SK-N-SH (cell line): ENCODE measurements at regions not wholly inside any gene's neighbourhood (a gene's known extent, or its start where the extent isn't known, plus 50 kb on each side); places are given as distances from the start of the nearest gene placed in this dataset.

Source experiments
- CTCF ChIA-PET: fragments of 300-600, 350-600 bp; formaldehyde crosslinking; extraction: SDS; loops from one replicate; lab custom pipeline; 2021; lab: Yijun Ruan, JAX
- POLR2A ChIA-PET: fragments of 350-600 bp; sonication (Branson Sonifier 250); formaldehyde crosslinking; extraction: SDS; loops from one replicate; lab custom pipeline; 2020; ENCODE audit warnings: antibody characterized with exemption, inconsistent platforms; lab: Yijun Ruan, JAX
- DNase-seq: peaks from one replicate; pipeline ENCODE4 v3.0.0; 2012
- H2AFZ ChIP-seq: fragments of 200-600 bp; sonication (generic); 2 replicates; pipeline ENCODE4 v1.8.1; 2016; ENCODE audit warnings: antibody characterized with exemption, mild to moderate bottlenecking, low read depth
- H3F3A ChIP-seq: fragments of 200-600 bp; sonication (generic); replicated peaks from 2 replicates; pipeline ENCODE3; 2016; ENCODE audit warnings: antibody characterized with exemption, mild to moderate bottlenecking; ENCODE audit not compliant: insufficient read depth
- H3K27ac ChIP-seq, 2 experiments: fragments of 200-500 bp in 1 of 2; fragments of 200-600 bp in 1 of 2; sonication (Bioruptor generic) in 1 of 2; sonication (generic), shearing (Covaris generic) in 1 of 2; 2 replicates each; pipeline versions ENCODE4 v1.5.1 to v1.6.1; 2014 to 2016; ENCODE audit warnings: low read depth in 2 of 2, inconsistent platforms in 1 of 2, low read length in 1 of 2, mild to moderate bottlenecking in 1 of 2, mixed read lengths in 1 of 2
- H3K27me3 ChIP-seq: fragments of 200-600 bp; sonication (generic), shearing (Covaris generic); 2 replicates; pipeline ENCODE4 v1.6.1; 2016; ENCODE audit warnings: mixed run types; ENCODE audit not compliant: insufficient read depth
- H3K36me3 ChIP-seq, 2 experiments: fragments of 200-500 bp in 1 of 2; fragments of 200-600 bp in 1 of 2; sonication (Bioruptor generic) in 1 of 2; sonication (generic) in 1 of 2; replicated peaks in 1 of 2; 2 replicates each; pipeline versions ENCODE3 to v1.5.1; 2014 to 2016; ENCODE audit warnings: low read length in 1 of 2, mild to moderate bottlenecking in 1 of 2; ENCODE audit not compliant: insufficient read depth in 2 of 2, control insufficient read depth in 1 of 2
- H3K4me1 ChIP-seq, 2 experiments: fragments of 200-500 bp in 1 of 2; fragments of 200-600 bp in 1 of 2; sonication (Bioruptor generic) in 1 of 2; sonication (generic), shearing (Covaris generic) in 1 of 2; 2 replicates each; pipeline versions ENCODE4 v1.5.1 to v1.6.1; 2014 to 2016; ENCODE audit warnings: low read depth in 1 of 2, low read length in 1 of 2, mixed run types in 1 of 2; ENCODE audit not compliant: insufficient read depth in 2 of 2, control insufficient read depth in 1 of 2
- H3K4me2 ChIP-seq: fragments of 200-600 bp; sonication (generic), shearing (Covaris generic); 2 replicates; pipeline ENCODE4 v1.6.1; 2017; ENCODE audit warnings: mixed run types
- H3K4me3 ChIP-seq, 2 experiments: fragments of 200-500 bp in 1 of 2; fragments of 200-600 bp in 1 of 2; sonication (Bioruptor generic) in 1 of 2; sonication (generic), shearing (Covaris generic) in 1 of 2; 2 replicates each; pipeline versions ENCODE4 v1.5.1 to v1.8.1; 2014 to 2016; ENCODE audit warnings: low read depth in 2 of 2, inconsistent platforms in 1 of 2, low read length in 1 of 2, mild to moderate bottlenecking in 1 of 2, mixed read lengths in 1 of 2, moderate library complexity in 1 of 2
- H3K79me2 ChIP-seq: fragments of 200-600 bp; sonication (generic); 2 replicates; pipeline ENCODE4 v1.8.1; 2017; ENCODE audit warnings: mild to moderate bottlenecking; ENCODE audit not compliant: insufficient read depth
- H3K9ac ChIP-seq: fragments of 200-600 bp; sonication (generic); 2 replicates; pipeline ENCODE4 v1.6.1; 2017; ENCODE audit warnings: mixed run types
- H3K9me2 ChIP-seq: fragments of 200-600 bp; sonication (generic); 2 replicates; pipeline ENCODE4 v1.6.1; 2017; ENCODE audit warnings: mixed run types
- H3K9me3 ChIP-seq: fragments of 200-600 bp; sonication (generic); 2 replicates; pipeline ENCODE4 v1.6.1; 2017; ENCODE audit warnings: mixed run types, mild to moderate bottlenecking, moderate library complexity
- H4K20me1 ChIP-seq: fragments of 200-600 bp; sonication (generic); 2 replicates; pipeline ENCODE4 v1.6.1; 2017; ENCODE audit warnings: mild to moderate bottlenecking, mixed run types; ENCODE audit not compliant: insufficient read depth
- CHD2 ChIP-seq: fragments of 150-350 bp; IDR thresholded peaks from 2 replicates; pipeline ENCODE4 v1.6.1; 2018; ENCODE audit warnings: low read length; ENCODE audit not compliant: partially characterized antibody
- CTCF ChIP-seq: fragments of 200-600 bp; sonication (generic); IDR thresholded peaks from 2 replicates; pipeline ENCODE4 v1.6.1; 2017; ENCODE audit warnings: antibody characterized with exemption, mild to moderate bottlenecking, moderate library complexity
- ELF1 ChIP-seq: IDR thresholded peaks from 2 replicates; pipeline ENCODE4 v1.4.0; 2012
- EP300 ChIP-seq, 2 experiments: IDR thresholded peaks; 2 replicates each; pipeline versions ENCODE4 v1.4.0 to v1.6.1; 2012; ENCODE audit warnings: borderline replicate concordance in 1 of 2, low read depth in 1 of 2, low read length in 1 of 2
- EZH2phosphoT487 ChIP-seq: fragments of 200-600 bp; sonication (generic); IDR thresholded peaks from 2 replicates; pipeline ENCODE4 v1.6.1; 2017; ENCODE audit warnings: low read depth, mixed run types, mild to moderate bottlenecking, antibody characterized with exemption, moderate library complexity, borderline replicate concordance
- FOSL2 ChIP-seq: IDR thresholded peaks from 2 replicates; pipeline ENCODE4 v1.4.0; 2012; ENCODE audit warnings: low read depth, mild to moderate bottlenecking, moderate library complexity, borderline replicate concordance
- GATA2 ChIP-seq: sonication (generic); formaldehyde crosslinking; IDR thresholded peaks from 2 replicates; pipeline ENCODE4 v1.5.0; 2020; ENCODE audit warnings: mild to moderate bottlenecking, missing genetic modification reagents
- IRF3 ChIP-seq: fragments of 150-350 bp; IDR thresholded peaks from 2 replicates; pipeline ENCODE4 v1.6.1; 2016; ENCODE audit warnings: mild to moderate bottlenecking, low read depth, low read length
- MAX ChIP-seq: IDR thresholded peaks from 2 replicates; pipeline ENCODE4 v1.4.0; 2012; ENCODE audit warnings: low read depth
- NFIC ChIP-seq: IDR thresholded peaks from 2 replicates; pipeline ENCODE4 v1.4.0; 2012; ENCODE audit warnings: borderline replicate concordance
- PBX3 ChIP-seq: IDR thresholded peaks from 2 replicates; pipeline ENCODE4; 2012
- RAD21 ChIP-seq: IDR thresholded peaks from 2 replicates; pipeline ENCODE4 v1.6.1; 2012; ENCODE audit warnings: mild to moderate bottlenecking, low read length
- RCOR1 ChIP-seq: fragments of 150-350 bp; IDR thresholded peaks from 2 replicates; pipeline ENCODE4 v1.6.1; 2017; ENCODE audit warnings: antibody characterized with exemption, low read length
- RXRA ChIP-seq: IDR thresholded peaks from 2 replicates; pipeline ENCODE4 v1.4.0; 2012; ENCODE audit warnings: low read depth, mild to moderate bottlenecking, borderline replicate concordance
- SIN3A ChIP-seq: IDR thresholded peaks from 2 replicates; pipeline ENCODE4 v1.6.1; 2012; ENCODE audit warnings: low read depth, mild to moderate bottlenecking, low read length, moderate library complexity, borderline replicate concordance
- TAF1 ChIP-seq: IDR thresholded peaks from 2 replicates; pipeline ENCODE4 v1.6.1; 2012; ENCODE audit warnings: low read depth, mild to moderate bottlenecking, low read length, moderate library complexity, borderline replicate concordance
- USF2 ChIP-seq: fragments of 150-350 bp; IDR thresholded peaks from 2 replicates; pipeline ENCODE4 v1.6.1; 2017; ENCODE audit warnings: antibody characterized with exemption, low read length, low read depth, borderline replicate concordance
- YY1 ChIP-seq: IDR thresholded peaks from 2 replicates; pipeline ENCODE4 v1.4.0; 2012; ENCODE audit warnings: low read depth, mild to moderate bottlenecking
- ZBTB33 ChIP-seq: IDR thresholded peaks from 2 replicates; pipeline ENCODE4 v1.4.0; 2012; ENCODE audit warnings: low read depth, borderline replicate concordance
- WGBS: methylation state at CpG from one replicate; pipeline ENCODE4 v1.1.6; 2017; ENCODE audit warnings: low lambda C conversion rate; 5-methylcytosine and 5-hydroxymethylcytosine counted together

GRCh38 chr2:59720296-59720866 is 833.1 kb downstream of the BCL11A start (continued):
- no peak for TF ChIP-seq CTCF
- no peak for TF ChIP-seq FOSL2
- TF ChIP-seq ELF1, result no peak
- no peak for TF ChIP-seq SIN3A
- TF ChIP-seq RAD21, result no peak
- TF ChIP-seq CHD2, result no peak
- no peak for TF ChIP-seq RXRA
- no peak for TF ChIP-seq NFIC
- TF ChIP-seq, all 33 proteins: peak for 0

GRCh38 chr2:59713577-59713976 is 839.9 kb downstream of the BCL11A start:
- no peaks in the 10 kb centered on the region for H3K4me1 ChIP-seq
- no peaks in the 10 kb centered on the region for H3K9me3 ChIP-seq
- TF ChIP-seq MAX (no peak), GATA2 (no peak), RCOR1 (no peak), CHD2 (no peak), ZBTB33 (no peak)
- H3F3A ChIP-seq, result no peaks in the 10 kb centered on the region
- no peaks in the 10 kb centered on the region for H4K20me1 ChIP-seq
- H2AFZ ChIP-seq, result no peak overlapping the region
- ChIA-PET POLR2A (no interaction called here), CTCF (no interaction called here)
- no peak overlapping the region for H3K9ac ChIP-seq
- H3K4me2 ChIP-seq, result no peak overlapping the region
- no peaks in the 10 kb centered on the region for H3K27me3 ChIP-seq
- no peak overlapping the region for H3K27ac ChIP-seq
- no peaks in the 10 kb centered on the region for H3K9me2 ChIP-seq
- 25% methylated on average over 3 of the region's 3 CpGs for WGBS
- no peak overlapping the region for H3K4me3 ChIP-seq
- no peak for DNase-seq
- no peaks in the 10 kb centered on the region for H3K36me3 ChIP-seq
- H3K79me2 ChIP-seq, result no peaks in the 10 kb centered on the region

GRCh38 chr2:59711121-59711520 is 842.3 kb downstream of the BCL11A start:
- no peak overlapping the region for H3K4me2 ChIP-seq
- H3K27ac ChIP-seq, result no peak overlapping the region
- H3K9me3 ChIP-seq, result no peaks in the 10 kb centered on the region
- H3K27me3 ChIP-seq, result no peaks in the 10 kb centered on the region
- no peak overlapping the region for H3K4me3 ChIP-seq
- ChIA-PET POLR2A (no interaction called here), CTCF (no interaction called here)
- H3K4me1 ChIP-seq, result no peaks in the 10 kb centered on the region
- H3F3A ChIP-seq, result no peaks in the 10 kb centered on the region
- H3K79me2 ChIP-seq, result no peaks in the 10 kb centered on the region
- no peaks in the 10 kb centered on the region for H4K20me1 ChIP-seq
- DNase-seq, result no peak
- no peaks in the 10 kb centered on the region for H3K36me3 ChIP-seq
- H3K9ac ChIP-seq, result no peak overlapping the region
- H2AFZ ChIP-seq, result no peak overlapping the region
- H3K9me2 ChIP-seq, result no peaks in the 10 kb centered on the region
- TF ChIP-seq GATA2 (no peak), TAF1 (no peak), IRF3 (no peak), USF2 (no peak), RXRA (no peak), EP300 (IDR thresholded peaks at IDR 0.05; ENCODE audit: borderline replicate concordance in 1 of 2, low read depth in 1 of 2, low read length in 1 of 2) (no peak), PBX3 (no peak), YY1 (no peak), EZH2phosphoT487 (no peak)
